ENCODE measurements at regions not wholly inside any gene's neighbourhood (a gene's known extent, or its start where the extent isn't known, plus 50 kb on each side); places are given as distances from the start of the nearest gene placed in this dataset.

DNA sequence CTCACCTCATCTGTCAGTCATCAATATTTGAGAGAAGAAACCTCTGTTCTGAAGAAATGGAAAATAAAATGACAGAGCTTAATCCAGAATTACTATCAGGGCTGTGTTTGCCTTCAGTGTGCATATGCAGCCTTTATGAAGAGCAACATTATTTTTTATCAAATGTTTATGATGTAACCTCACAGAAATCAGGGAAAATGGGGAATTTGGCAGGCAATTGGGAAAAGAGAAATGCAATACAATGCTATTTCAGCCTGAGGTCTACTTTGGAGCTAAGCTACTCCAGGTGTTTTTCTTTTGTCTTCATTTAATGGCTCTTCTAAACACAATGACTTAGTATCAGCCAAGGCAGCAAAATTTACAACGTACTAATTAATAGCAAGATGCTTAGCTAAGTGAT, 241.1 kb upstream of the TET2 start:
- H3K4me3 ChIP-seq (replicated peaks in 1 of 2; ENCODE audit: low read depth in 2 of 2, low read length in 2 of 2) = no peak overlapping the region
- DNase-seq (ENCODE audit: low read depth in 2 of 2) = no peak
- TF ChIP-seq, protein P1, sequence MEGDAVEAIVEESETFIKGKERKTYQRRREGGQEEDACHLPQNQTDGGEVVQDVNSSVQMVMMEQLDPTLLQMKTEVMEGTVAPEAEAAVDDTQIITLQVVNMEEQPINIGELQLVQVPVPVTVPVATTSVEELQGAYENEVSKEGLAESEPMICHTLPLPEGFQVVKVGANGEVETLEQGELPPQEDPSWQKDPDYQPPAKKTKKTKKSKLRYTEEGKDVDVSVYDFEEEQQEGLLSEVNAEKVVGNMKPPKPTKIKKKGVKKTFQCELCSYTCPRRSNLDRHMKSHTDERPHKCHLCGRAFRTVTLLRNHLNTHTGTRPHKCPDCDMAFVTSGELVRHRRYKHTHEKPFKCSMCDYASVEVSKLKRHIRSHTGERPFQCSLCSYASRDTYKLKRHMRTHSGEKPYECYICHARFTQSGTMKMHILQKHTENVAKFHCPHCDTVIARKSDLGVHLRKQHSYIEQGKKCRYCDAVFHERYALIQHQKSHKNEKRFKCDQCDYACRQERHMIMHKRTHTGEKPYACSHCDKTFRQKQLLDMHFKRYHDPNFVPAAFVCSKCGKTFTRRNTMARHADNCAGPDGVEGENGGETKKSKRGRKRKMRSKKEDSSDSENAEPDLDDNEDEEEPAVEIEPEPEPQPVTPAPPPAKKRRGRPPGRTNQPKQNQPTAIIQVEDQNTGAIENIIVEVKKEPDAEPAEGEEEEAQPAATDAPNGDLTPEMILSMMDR (IDR thresholded peaks at IDR 0.05; ENCODE audit: low read depth, low read length) = no peak

DNA sequence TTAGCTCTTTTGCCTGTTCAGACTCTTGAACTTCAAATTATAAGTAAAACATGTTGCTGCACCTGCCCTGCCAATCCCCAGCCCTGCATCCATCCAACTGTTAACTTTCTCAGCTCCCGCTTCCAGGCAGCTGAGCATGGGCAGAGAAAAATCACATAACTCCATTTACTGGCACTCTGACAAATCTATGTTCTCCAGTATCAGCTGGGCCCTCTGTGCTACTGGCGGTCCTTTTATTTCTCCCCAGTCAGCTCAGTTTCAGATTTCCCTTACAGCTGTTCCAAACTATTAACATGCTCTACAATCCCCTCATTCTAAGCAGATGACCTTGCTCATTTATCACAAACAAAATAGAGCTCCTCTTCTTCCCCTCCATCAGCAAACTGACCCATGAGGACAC, 240.4 kb upstream of the TET2 start:
- H3K4me3 ChIP-seq (replicated peaks in 1 of 2; ENCODE audit: low read depth in 2 of 2, low read length in 2 of 2) = no peak overlapping the region
- TF ChIP-seq, protein P1 (IDR thresholded peaks at IDR 0.05; ENCODE audit: low read depth, low read length) = no peak
- DNase-seq (ENCODE audit: low read depth in 2 of 2) = no peak

DNA sequence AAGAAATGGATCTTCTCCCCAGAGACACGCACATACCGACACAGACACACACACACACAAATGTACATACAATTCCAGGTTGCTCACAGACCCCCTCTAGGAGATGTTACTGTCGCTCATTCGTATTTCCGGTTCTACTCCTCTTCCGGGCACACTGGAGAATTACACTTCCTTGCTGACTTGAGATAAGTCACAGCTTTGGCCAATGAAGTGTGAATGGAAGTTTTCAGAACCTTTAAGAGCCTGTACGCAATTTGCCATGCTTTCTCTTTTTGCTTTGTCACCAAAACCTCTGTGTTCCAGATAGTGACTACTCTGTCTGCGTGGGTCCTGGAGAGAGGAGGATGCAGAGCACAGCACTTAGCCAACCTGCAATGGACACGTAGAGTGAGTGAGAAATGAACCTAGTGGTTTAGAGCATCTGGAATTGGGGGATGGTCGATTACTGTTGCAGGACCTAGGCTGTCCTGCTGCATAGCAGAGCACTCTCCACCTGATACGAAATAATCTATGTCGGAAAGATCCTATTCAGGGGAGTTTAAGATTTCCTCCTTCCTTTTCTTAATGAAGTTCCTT, 239.5 kb upstream of the TET2 start:
- no peak for DNase-seq (ENCODE audit: low read depth in 2 of 2)
- TF ChIP-seq, protein P1 (IDR thresholded peaks at IDR 0.05; ENCODE audit: low read depth, low read length) = no peak
- no peak overlapping the region for H3K4me3 ChIP-seq (replicated peaks in 1 of 2; ENCODE audit: low read depth in 2 of 2, low read length in 2 of 2)

DNA sequence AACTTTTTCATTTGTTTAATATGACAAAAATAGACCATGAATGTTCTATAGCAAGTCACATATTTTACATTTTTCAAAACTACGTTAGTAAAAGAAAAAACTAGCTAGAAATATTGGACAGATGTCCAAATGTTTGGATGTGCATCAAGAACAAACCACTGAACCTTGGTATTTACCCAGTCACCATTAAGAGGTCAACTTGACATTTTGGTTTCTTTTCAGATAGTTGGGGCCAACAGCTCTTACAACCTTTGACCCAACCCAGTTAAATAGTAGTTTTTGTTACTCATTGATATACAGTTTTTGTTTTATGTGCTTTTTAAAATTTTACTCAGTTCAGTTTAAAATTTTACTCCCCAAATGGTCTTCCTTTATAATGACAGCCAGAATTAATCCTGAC, 238.7 kb upstream of the TET2 start:
- DNase-seq (ENCODE audit: low read depth in 2 of 2) = no peak
- no peak overlapping the region for H3K4me3 ChIP-seq (replicated peaks in 1 of 2; ENCODE audit: low read depth in 2 of 2, low read length in 2 of 2)

DNA sequence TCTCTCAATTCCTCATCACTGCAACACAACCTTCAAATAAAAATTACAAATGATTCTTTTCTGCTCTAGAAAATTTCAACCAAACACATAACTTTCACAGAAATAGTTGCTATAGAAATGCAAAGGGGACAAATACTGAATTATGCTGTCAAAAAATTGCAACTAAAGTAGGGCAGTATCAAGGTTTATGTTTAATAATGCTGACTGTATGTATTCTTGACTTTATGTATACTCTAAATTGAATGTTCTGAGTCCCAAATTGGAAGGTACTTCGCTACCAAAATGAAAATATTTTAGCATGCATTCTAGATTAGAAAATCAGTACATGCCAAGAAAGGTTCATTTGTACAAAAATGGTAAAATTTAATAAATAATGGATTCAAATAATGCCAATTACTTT, 237.3 kb upstream of the TET2 start:
- H3K4me3 ChIP-seq (replicated peaks in 1 of 2; ENCODE audit: low read depth in 2 of 2, low read length in 2 of 2) = no peak overlapping the region
- TF ChIP-seq, protein P1 (IDR thresholded peaks at IDR 0.05; ENCODE audit: low read depth, low read length) = no peak
- DNase-seq (ENCODE audit: low read depth in 2 of 2) = no peak

More for the DNA sequence above, 238.7 kb upstream of the TET2 start:
- TF ChIP-seq, protein P1 (IDR thresholded peaks at IDR 0.05; ENCODE audit: low read depth, low read length) = no peak

DNA sequence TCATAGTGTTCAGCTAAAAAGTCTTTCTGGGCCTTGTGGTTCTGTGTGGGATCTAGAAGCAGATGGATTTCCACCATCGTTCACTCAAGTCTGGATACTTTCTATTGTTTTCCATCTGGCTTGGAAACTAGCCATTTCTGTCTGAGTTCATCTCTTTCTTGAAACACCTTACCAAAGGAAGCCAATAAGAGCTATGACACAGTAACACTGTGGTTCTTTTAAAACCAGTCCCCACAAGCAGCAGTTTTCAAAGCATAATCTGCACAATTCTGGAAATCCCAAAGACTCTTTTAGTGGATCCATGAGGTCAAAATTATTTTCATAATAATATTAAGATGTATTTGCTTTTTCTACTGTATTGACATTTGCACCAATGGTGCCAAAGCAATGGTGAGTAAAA, 234.2 kb upstream of the TET2 start:
- no peak for DNase-seq (ENCODE audit: low read depth in 2 of 2)
- no peak overlapping the region for H3K4me3 ChIP-seq (replicated peaks in 1 of 2; ENCODE audit: low read depth in 2 of 2, low read length in 2 of 2)
- TF ChIP-seq, protein P1 (IDR thresholded peaks at IDR 0.05; ENCODE audit: low read depth, low read length) = no peak

DNA sequence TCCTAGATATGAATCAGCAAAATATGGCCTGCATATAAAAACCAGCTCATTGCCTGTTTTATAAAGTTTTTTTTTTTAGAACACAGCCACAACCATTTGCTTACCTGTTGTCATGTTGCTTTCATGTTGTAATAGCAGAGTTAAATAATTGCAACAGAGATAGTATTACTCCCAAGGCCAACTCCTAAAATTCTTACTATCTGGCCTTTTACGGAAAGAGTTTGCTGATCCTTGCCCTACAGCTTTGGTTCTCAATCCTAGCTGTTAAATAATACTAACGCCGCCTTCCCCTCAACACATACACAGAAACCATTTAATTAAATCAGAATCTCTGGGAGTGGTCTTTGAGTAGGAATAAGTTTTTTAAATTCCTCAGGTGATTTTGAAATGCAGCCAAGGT, 231.3 kb upstream of the TET2 start:
- DNase-seq (ENCODE audit: low read depth in 2 of 2) = no peak
- TF ChIP-seq, protein P1 (IDR thresholded peaks at IDR 0.05; ENCODE audit: low read depth, low read length) = no peak
- no peak overlapping the region for H3K4me3 ChIP-seq (replicated peaks in 1 of 2; ENCODE audit: low read depth in 2 of 2, low read length in 2 of 2)
